H1 (cell line): ENCODE measurements at regions not wholly inside any gene's neighbourhood (a gene's known extent, or its start where the extent isn't known, plus 50 kb on each side); places are given as distances from the start of the nearest gene placed in this dataset.

Experiments used
- CBX8 ChIP-seq: fragments of 300-800, 300-1000 bp; sonication (generic); IDR thresholded peaks from 2 replicates; pipeline ENCODE4 v1.7.1; 2016; ENCODE audit warnings: low read depth, low read length, borderline replicate concordance
- CHD7 ChIP-seq: fragments of 300-600 bp; sonication (generic); IDR thresholded peaks from 2 replicates; pipeline ENCODE4 v1.7.1; 2012; ENCODE audit warnings: low read length, moderate library complexity, mild to moderate bottlenecking, inconsistent platforms; ENCODE audit not compliant: insufficient replicate concordance
- TCF12 ChIP-seq: IDR thresholded peaks from 2 replicates; pipeline ENCODE4 v1.6.1; 2011; ENCODE audit warnings: low read depth, mild to moderate bottlenecking, low read length

- TF ChIP-seq CHD7 (peak; percentile 74), TCF12 (0 out of 2 replicates have a peak, but pooled peaks have one; percentile 44), CBX8 (no peak)
- TF ChIP-seq, all 59 proteins: peak for 8
Observed at GRCh38 chr16:6558126-6558525, 774.5 kb upstream of the RBFOX1 start (continued).
